Endothelial cell of umbilical vein (primary cell): ENCODE measurements at regions not wholly inside any gene's neighbourhood (a gene's known extent, or its start where the extent isn't known, plus 50 kb on each side); places are given as distances from the start of the nearest gene placed in this dataset.

Experiments
- BruUV-seq: library from RNA; stranded (reverse); fragments of 400-500 nt; replicated peaks from 2 replicates; lab custom pipeline; 2021; lab: Mats Ljungman, UMichigan
- CTCF ChIA-PET: fragments of 300-600, 350-600 bp; sonication (Branson Sonifier 250); formaldehyde crosslinking; loops from one replicate; lab custom pipeline; 2021; ENCODE audit warnings: antibody characterized with exemption, inconsistent platforms; lab: Charles Lee
- POLR2A ChIA-PET: fragments of 300-600, 350-600 bp; sonication (Branson Sonifier 250); formaldehyde crosslinking; loops from one replicate; lab custom pipeline; 2021; ENCODE audit warnings: antibody characterized with exemption, inconsistent platforms; lab: Charles Lee
- DNase-seq: peaks from one replicate; pipeline ENCODE4 v3.0.0-alpha.2; 2011; ENCODE audit warnings: low read depth, low spot score
- FAIRE-seq: peaks from 2 replicates; lab custom pipeline; 2011; peaks lifted over from hg19 to GRCh38; lab: Jason Lieb, UNC
- H2AFZ ChIP-seq: 2 replicates; pipeline ENCODE4 v1.6.0; 2012; ENCODE audit warnings: low read depth, low read length, control low read depth, inconsistent platforms
- H3K27ac ChIP-seq: 2 replicates; pipeline ENCODE4 v1.5.1; 2011; ENCODE audit warnings: low read depth, mild to moderate bottlenecking, control low read depth, low read length, moderate library complexity; ENCODE audit not compliant: insufficient read depth
- H3K27me3 ChIP-seq, 2 experiments: 2 replicates each; pipeline versions ENCODE4 v1.6.0 to v1.6.1; 2011; ENCODE audit warnings: low read length in 2 of 2, mixed read lengths in 1 of 2; ENCODE audit not compliant: control insufficient read depth in 2 of 2, insufficient read depth in 2 of 2
- H3K36me3 ChIP-seq, 2 experiments: 2 replicates in 1 of 2; 3 replicates in 1 of 2; pipeline ENCODE4 v1.5.1; 2011; ENCODE audit warnings: low read length in 2 of 2, mild to moderate bottlenecking in 1 of 2, moderate library complexity in 1 of 2; ENCODE audit not compliant: control insufficient read depth in 2 of 2, insufficient read depth in 2 of 2; ENCODE audit errors: extremely low read depth in 1 of 2
- H3K4me1 ChIP-seq: 3 replicates; pipeline ENCODE4 v1.5.1; 2011; ENCODE audit warnings: mild to moderate bottlenecking, low read length; ENCODE audit not compliant: control insufficient read depth, insufficient read depth; ENCODE audit errors: extremely low read depth
- H3K4me2 ChIP-seq: 2 replicates; pipeline ENCODE4 v1.6.1; 2011; ENCODE audit warnings: low read length, control low read depth, mixed read lengths; ENCODE audit not compliant: insufficient read depth
- H3K4me3 ChIP-seq, 3 experiments: fragments of 200-600 bp in 1 of 3; sonication (generic), shearing (Covaris generic) in 1 of 3; replicated peaks in 1 of 3; 2 replicates each; pipeline ENCODE4 v1.5.1; 2011 to 2016; ENCODE audit warnings: control low read depth in 3 of 3, low read length in 3 of 3, mild to moderate bottlenecking in 2 of 3, inconsistent platforms in 1 of 3, low read depth in 1 of 3, moderate library complexity in 1 of 3; ENCODE audit not compliant: insufficient read depth in 1 of 3
- H3K79me2 ChIP-seq: 2 replicates; pipeline ENCODE4 v1.6.0; 2012; ENCODE audit warnings: low read length, inconsistent platforms; ENCODE audit not compliant: control insufficient read depth, insufficient read depth
- H3K9ac ChIP-seq: replicated peaks from 2 replicates; pipeline ENCODE3; 2011; ENCODE audit warnings: low read length, control low read depth; ENCODE audit not compliant: insufficient read depth; ENCODE audit errors: extremely low read depth
- H3K9me1 ChIP-seq: replicated peaks from 3 replicates; pipeline ENCODE4 v1.6.0; 2011; ENCODE audit warnings: mild to moderate bottlenecking, low read length; ENCODE audit not compliant: control insufficient read depth, insufficient read depth; ENCODE audit errors: extremely low read depth
- H3K9me3 ChIP-seq: replicated peaks from 2 replicates; pipeline ENCODE4 v1.5.1; 2012; ENCODE audit warnings: low read length, inconsistent platforms; ENCODE audit not compliant: control insufficient read depth, insufficient read depth
- H4K20me1 ChIP-seq: replicated peaks from 2 replicates; pipeline ENCODE3; 2011; ENCODE audit warnings: mild to moderate bottlenecking, low read length; ENCODE audit not compliant: control insufficient read depth, insufficient read depth; ENCODE audit errors: extremely low read depth
- CTCF ChIP-seq, 2 donors: IDR thresholded peaks; 1 replicate in 1 of 2; 2 replicates in 1 of 2; pipeline ENCODE4 v1.5.1; 2011; ENCODE audit warnings: low read length in 2 of 2, mild to moderate bottlenecking in 2 of 2, moderate library complexity in 2 of 2, control low read depth in 1 of 2, inconsistent platforms in 1 of 2, low read depth in 1 of 2; ENCODE audit not compliant: insufficient read depth in 1 of 2; ENCODE audit errors: extremely low read depth in 1 of 2
- EZH2 ChIP-seq: IDR thresholded peaks from 2 replicates; pipeline ENCODE4 v1.6.1; 2012; ENCODE audit warnings: borderline replicate concordance, low read depth, mild to moderate bottlenecking, moderate library complexity, low read length, inconsistent platforms; ENCODE audit not compliant: severe bottlenecking
- FOS ChIP-seq: IDR thresholded peaks from 2 replicates; pipeline ENCODE4 v1.6.1; 2011; ENCODE audit warnings: mild to moderate bottlenecking, low read length, moderate library complexity, borderline replicate concordance; ENCODE audit not compliant: insufficient read depth
- GATA2 ChIP-seq: IDR thresholded peaks from 2 replicates; pipeline ENCODE4 v1.7.0; 2011; ENCODE audit warnings: low read depth, mild to moderate bottlenecking, moderate library complexity, mixed read lengths, low read length; ENCODE audit not compliant: insufficient read length, insufficient read depth
- JUN ChIP-seq: IDR thresholded peaks from 2 replicates; pipeline ENCODE4 v1.6.1; 2011; ENCODE audit warnings: borderline replicate concordance, low read depth; ENCODE audit not compliant: insufficient read length, insufficient read depth
- MAX ChIP-seq: IDR thresholded peaks from 2 replicates; pipeline ENCODE4 v1.6.1; 2011; ENCODE audit not compliant: insufficient read depth, insufficient read length
- MYC ChIP-seq: IDR thresholded peaks from one replicate; pipeline ENCODE4 v1.6.1; 2011; ENCODE audit warnings: mild to moderate bottlenecking, low read depth, low read length
- POLR2A ChIP-seq: IDR thresholded peaks from 2 replicates; pipeline ENCODE4 v1.6.1; 2012; ENCODE audit warnings: low read depth, mild to moderate bottlenecking, control low read depth, low read length
- POLR2AphosphoS5 ChIP-seq: IDR thresholded peaks from 2 replicates; pipeline ENCODE4 v1.6.1; 2012; ENCODE audit warnings: low read depth, mild to moderate bottlenecking, control low read depth, low read length, moderate library complexity; ENCODE audit not compliant: insufficient read depth
- dilution Hi-C: fragments of 300-500 bp; cut with MboI; formaldehyde crosslinking; loops from one replicate; pipeline ENCODE4 v1.15.0; 2019; ENCODE audit warnings: low sequenced_read_pairs; ENCODE audit not compliant: extremely low pct_ligation_motif_present
- intact Hi-C: fragments of 100-400 bp; cut with micrococcal nuclease; formaldehyde crosslinking; loops from one replicate; pipeline ENCODE4 v1.10.0; 2022

- TF ChIP-seq POLR2A (no peak), POLR2AphosphoS5 (no peak), MAX (no peak), FOS (no peak), CTCF (IDR thresholded peaks at IDR 0.05; ENCODE audit: extremely low read depth in 1 of 2, insufficient read depth in 1 of 2, low read depth in 1 of 2, low read length in 2 of 2) (no peak), EZH2 (no peak), MYC (no peak), JUN (no peak), GATA2 (no peak)
- no peak overlapping the region for H3K9ac ChIP-seq
- no peaks in the 10 kb centered on the region for H3K4me1 ChIP-seq
- no peaks in the 10 kb centered on the region for H3K9me3 ChIP-seq
- POLR2A ChIA-PET: no interaction called here
- CTCF ChIA-PET: no interaction called here
- no peaks in the 10 kb centered on the region for H3K79me2 ChIP-seq
- no peaks in the 10 kb centered on the region for H4K20me1 ChIP-seq
- no peak for DNase-seq
- intact Hi-C loops: no loop called here
- BruUV-seq: no TSS peak
- no peak for FAIRE-seq
- H3K9me1 ChIP-seq: no peaks in the 10 kb centered on the region
- no peaks in the 10 kb centered on the region for H3K36me3 ChIP-seq
- H3K4me3 ChIP-seq: no peak overlapping the region
- H3K27ac ChIP-seq: no peak overlapping the region
- H3K4me2 ChIP-seq: no peak overlapping the region
- dilution Hi-C loops: no loop called here
- H3K27me3 ChIP-seq: no peaks in the 10 kb centered on the region
- no peak overlapping the region for H2AFZ ChIP-seq
Measured at GRCh38 chr12:61487728-61488127, 772.5 kb upstream of the USP15 start.
